ENCODE measurements at regions not wholly inside any gene's neighbourhood (a gene's known extent, or its start where the extent isn't known, plus 50 kb on each side); places are given as distances from the start of the nearest gene placed in this dataset.
A peak's percentile ranks its signal among the peaks of the same experiment; 100 is the strongest.
"Not testable (repeated sequence)": the region's sequence is repeated elsewhere in the genome, so short reads cannot be mapped to it uniquely, and the experiment has no call there.

- peak; percentile 20 for DNase-seq (ENCODE audit: low read depth, low spot score)
These were observed 65.2 kb downstream of the CCDC195 start for GRCh38 chr2:224650815-224651439.

- not testable (repeated sequence) for DNase-seq (ENCODE audit: low read depth, low spot score)
These were observed 62.5 kb upstream of the CUL3 start for GRCh38 chr2:224647684-224648083.

GRCh38 chr2:224646242-224646846 is 61.2 kb upstream of the CUL3 start:
- DNase-seq (ENCODE audit: low read depth, low spot score) = peak; percentile 17

GRCh38 chr2:224645722-224646121 is 60.6 kb upstream of the CUL3 start:
- DNase-seq (ENCODE audit: low read depth, low spot score) = no peak

GRCh38 chr2:224640679-224641078 is 55.5 kb upstream of the CUL3 start:
- DNase-seq (ENCODE audit: low read depth, low spot score) = no peak

GRCh38 chr2:224638301-224638823 is 53.2 kb upstream of the CUL3 start:
- DNase-seq (ENCODE audit: low read depth, low spot score) = no peak

Data from ELF-1 (cell line).